ENCODE measurements at regions not wholly inside any gene's neighbourhood (a gene's known extent, or its start where the extent isn't known, plus 50 kb on each side); places are given as distances from the start of the nearest gene placed in this dataset.
"Not testable (repeated sequence)": the region's sequence is repeated elsewhere in the genome, so short reads cannot be mapped to it uniquely, and the experiment has no call there.

GRCh38 chr12:107377596-107378385, 284.4 kb upstream of the CRY1 start:
- H3K9ac ChIP-seq (ENCODE audit: low read depth, low read length, poor library complexity, severe bottlenecking): no peak overlapping the region
- H4K20me1 ChIP-seq (ENCODE audit: insufficient read depth, low read length, poor library complexity, severe bottlenecking): no peaks in the 10 kb centered on the region
- H3K9me2 ChIP-seq (replicated peaks; ENCODE audit: low read depth, low read length): no peaks in the 10 kb centered on the region
- no peaks in the 10 kb centered on the region for H3K36me3 ChIP-seq (ENCODE audit: insufficient read depth, low read length)
- no peak overlapping the region for H3K4me2 ChIP-seq (ENCODE audit: low read depth, low read length, poor library complexity, severe bottlenecking)
- no peaks in the 10 kb centered on the region for H3K9me3 ChIP-seq (ENCODE audit: insufficient read depth, low read depth, low read length)
- H2AFZ ChIP-seq (ENCODE audit: low read length): no peak overlapping the region
- H3K4me3 ChIP-seq (ENCODE audit: low read length, poor library complexity, severe bottlenecking): no peak overlapping the region
- no peaks in the 10 kb centered on the region for H3F3A ChIP-seq (ENCODE audit: low read depth)
- H3K4me1 ChIP-seq (ENCODE audit: insufficient read depth, low read length, poor library complexity, severe bottlenecking): peaks cover 10% of the 10 kb centered on the region
- TF ChIP-seq CTCF (conservative IDR thresholded peaks at IDR 0.05; ENCODE audit: low read length) (no peak), EZH2phosphoT487 (IDR thresholded peaks at IDR 0.05; ENCODE audit: borderline replicate concordance) (no peak)
- no peaks in the 10 kb centered on the region for H3K79me2 ChIP-seq (ENCODE audit: insufficient read depth, low read length)
- no peaks in the 10 kb centered on the region for H3K27me3 ChIP-seq (ENCODE audit: insufficient read depth, low read length, poor library complexity, severe bottlenecking)

- Histone ChIP-seq H2AFZ (ENCODE audit: low read length) (no peak overlapping the region), H3K4me1 (ENCODE audit: insufficient read depth, low read length, poor library complexity, severe bottlenecking) (peaks cover 2% of the 10 kb centered on the region), H3K27me3 (ENCODE audit: insufficient read depth, low read length, poor library complexity, severe bottlenecking) (no peaks in the 10 kb centered on the region), H4K20me1 (ENCODE audit: insufficient read depth, low read length, poor library complexity, severe bottlenecking) (no peaks in the 10 kb centered on the region), H3K4me2 (ENCODE audit: low read depth, low read length, poor library complexity, severe bottlenecking) (no peak overlapping the region), H3K79me2 (ENCODE audit: insufficient read depth, low read length) (no peaks in the 10 kb centered on the region), H3K36me3 (ENCODE audit: insufficient read depth, low read length) (no peaks in the 10 kb centered on the region), H3F3A (ENCODE audit: low read depth) (no peaks in the 10 kb centered on the region), H3K9me3 (ENCODE audit: insufficient read depth, low read depth, low read length) (no peaks in the 10 kb centered on the region), H3K9ac (ENCODE audit: low read depth, low read length, poor library complexity, severe bottlenecking) (no peak overlapping the region), H3K9me2 (replicated peaks; ENCODE audit: low read depth, low read length) (no peaks in the 10 kb centered on the region), H3K4me3 (ENCODE audit: low read length, poor library complexity, severe bottlenecking) (no peak overlapping the region)
- no peak for TF ChIP-seq CTCF (conservative IDR thresholded peaks at IDR 0.05; ENCODE audit: low read length)
- TF ChIP-seq EZH2phosphoT487 (IDR thresholded peaks at IDR 0.05; ENCODE audit: borderline replicate concordance): no peak
Observed at GRCh38 chr12:107378609-107379008, 285.3 kb upstream of the CRY1 start.

GRCh38 chr12:107379142-107379851, 285.9 kb upstream of the CRY1 start:
- H3K9me3 ChIP-seq (ENCODE audit: insufficient read depth, low read depth, low read length); H3K4me1 ChIP-seq (ENCODE audit: insufficient read depth, low read length, poor library complexity, severe bottlenecking); H3K9me2 ChIP-seq (replicated peaks; ENCODE audit: low read depth, low read length); H4K20me1 ChIP-seq (ENCODE audit: insufficient read depth, low read length, poor library complexity, severe bottlenecking); H3K27me3 ChIP-seq (ENCODE audit: insufficient read depth, low read length, poor library complexity, severe bottlenecking); H3K79me2 ChIP-seq (ENCODE audit: insufficient read depth, low read length); H3K4me3 ChIP-seq (ENCODE audit: low read length, poor library complexity, severe bottlenecking); H3K36me3 ChIP-seq (ENCODE audit: insufficient read depth, low read length); H3K4me2 ChIP-seq (ENCODE audit: low read depth, low read length, poor library complexity, severe bottlenecking); H2AFZ ChIP-seq (ENCODE audit: low read length); H3K9ac ChIP-seq (ENCODE audit: low read depth, low read length, poor library complexity, severe bottlenecking); H3F3A ChIP-seq (ENCODE audit: low read depth): not testable (repeated sequence)
